ENCODE measurements at regions not wholly inside any gene's neighbourhood (a gene's known extent, or its start where the extent isn't known, plus 50 kb on each side); places are given as distances from the start of the nearest gene placed in this dataset.

DNA sequence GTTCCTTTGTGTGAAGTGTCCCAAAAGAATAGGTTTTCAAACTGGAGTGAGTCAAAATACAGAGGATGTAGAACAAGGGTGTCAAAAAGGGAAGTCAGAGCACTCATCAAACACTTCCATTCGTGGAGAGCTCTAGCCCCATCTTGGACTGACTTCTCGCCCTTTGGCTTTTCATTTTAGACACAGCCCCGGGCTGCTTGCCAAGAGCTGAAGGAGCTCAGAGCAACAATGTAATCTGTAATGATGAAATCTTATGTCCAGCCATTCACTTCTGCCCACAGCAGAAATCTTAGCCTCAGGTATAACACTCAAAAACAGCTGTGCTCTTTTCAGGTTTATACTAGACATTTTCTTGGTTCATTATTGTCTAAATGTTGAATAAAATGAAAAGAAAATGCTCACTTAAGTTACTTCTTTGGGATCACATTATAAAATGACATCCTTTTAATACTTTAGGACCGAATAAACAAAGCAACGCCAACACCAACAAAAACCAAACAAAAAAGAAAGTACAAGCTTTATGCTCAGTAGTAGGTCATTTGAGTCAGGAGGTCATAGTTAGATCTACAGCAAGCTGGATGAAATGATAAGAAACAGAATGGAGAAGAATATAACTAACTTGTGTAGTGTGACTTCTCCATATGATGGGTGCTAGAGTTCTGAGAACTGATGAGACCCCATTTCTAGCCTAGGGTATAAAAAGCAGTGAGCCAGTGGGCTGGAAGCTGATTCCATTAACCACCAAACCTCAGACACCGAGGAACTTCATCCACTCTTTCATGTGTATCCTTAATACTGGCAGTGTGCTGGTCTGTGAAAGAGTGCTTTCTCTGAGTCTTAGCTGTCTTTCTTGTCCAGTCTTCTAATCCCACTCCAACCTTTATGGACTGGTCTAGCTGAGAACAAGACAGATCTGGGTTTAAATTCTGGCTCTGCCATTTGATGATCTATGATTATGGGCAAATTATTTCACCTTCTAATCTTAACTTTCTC, 131.8 kb upstream of the SLC7A14 start:
- DNase-seq, result no peak
- no peak overlapping the region for H3K4me3 Mint-ChIP-seq
- H3K4me1 Mint-ChIP-seq, result no peaks in the 10 kb centered on the region
- peaks cover 0 to 9% (median 0%) of the 10 kb centered on the region in 3 donors for H3K36me3 Mint-ChIP-seq
- ATAC-seq, result no peak
- H3K27ac Mint-ChIP-seq, result no peak overlapping the region
- H3K9me3 Mint-ChIP-seq, result peaks cover 0 to 12% (median 8%) of the 10 kb centered on the region in 9 donors
- peaks cover 19 to 51% (median 27%) of the 10 kb centered on the region in 5 donors for H3K27me3 Mint-ChIP-seq
- POLR2A ChIA-PET, result no interaction called here

DNA sequence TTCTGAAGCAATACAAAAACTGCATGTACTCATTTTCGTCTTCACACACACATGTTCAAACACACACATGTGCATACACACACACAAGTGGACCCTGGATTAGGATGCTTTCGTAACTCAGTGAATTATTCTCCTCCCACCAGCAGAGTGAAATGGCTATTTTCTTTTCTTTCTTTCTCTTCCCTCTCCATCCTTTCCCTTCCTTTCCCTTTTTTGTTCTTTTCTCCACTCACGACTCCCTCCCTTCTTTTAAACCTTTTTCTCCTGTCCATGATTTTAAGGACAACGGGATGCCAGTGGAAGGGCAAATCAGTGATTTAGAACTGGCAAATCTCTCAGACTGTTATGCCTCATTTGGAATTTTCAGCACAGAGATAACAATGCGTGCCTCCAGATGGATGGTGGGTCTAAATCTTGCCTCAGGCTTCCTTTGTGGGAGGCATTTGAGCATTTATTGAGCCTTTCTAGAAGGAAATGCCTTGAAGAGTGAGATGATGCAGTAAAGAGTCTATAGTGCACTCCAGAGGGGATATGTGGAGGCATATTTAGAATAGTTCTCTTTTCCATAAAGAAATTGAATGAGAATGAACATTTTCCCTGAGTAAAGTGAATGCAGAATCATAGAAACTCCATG, 130.4 kb upstream of the SLC7A14 start:
- H3K36me3 Mint-ChIP-seq, result peaks cover 0 to 9% (median 0%) of the 10 kb centered on the region in 3 donors
- H3K4me3 Mint-ChIP-seq, result no peak overlapping the region
- POLR2A ChIA-PET, result no interaction called here
- no peaks in the 10 kb centered on the region for H3K4me1 Mint-ChIP-seq
- DNase-seq, result no peak
- H3K9me3 Mint-ChIP-seq, result peaks cover 0 to 13% (median 8%) of the 10 kb centered on the region in 9 donors
- no peak for ATAC-seq
- peak overlapping the region in 2 of 10 donors; percentile 36 to 51 for H3K27ac Mint-ChIP-seq
- H3K27me3 Mint-ChIP-seq, result peaks cover 19 to 54% (median 33%) of the 10 kb centered on the region in 5 donors

DNA sequence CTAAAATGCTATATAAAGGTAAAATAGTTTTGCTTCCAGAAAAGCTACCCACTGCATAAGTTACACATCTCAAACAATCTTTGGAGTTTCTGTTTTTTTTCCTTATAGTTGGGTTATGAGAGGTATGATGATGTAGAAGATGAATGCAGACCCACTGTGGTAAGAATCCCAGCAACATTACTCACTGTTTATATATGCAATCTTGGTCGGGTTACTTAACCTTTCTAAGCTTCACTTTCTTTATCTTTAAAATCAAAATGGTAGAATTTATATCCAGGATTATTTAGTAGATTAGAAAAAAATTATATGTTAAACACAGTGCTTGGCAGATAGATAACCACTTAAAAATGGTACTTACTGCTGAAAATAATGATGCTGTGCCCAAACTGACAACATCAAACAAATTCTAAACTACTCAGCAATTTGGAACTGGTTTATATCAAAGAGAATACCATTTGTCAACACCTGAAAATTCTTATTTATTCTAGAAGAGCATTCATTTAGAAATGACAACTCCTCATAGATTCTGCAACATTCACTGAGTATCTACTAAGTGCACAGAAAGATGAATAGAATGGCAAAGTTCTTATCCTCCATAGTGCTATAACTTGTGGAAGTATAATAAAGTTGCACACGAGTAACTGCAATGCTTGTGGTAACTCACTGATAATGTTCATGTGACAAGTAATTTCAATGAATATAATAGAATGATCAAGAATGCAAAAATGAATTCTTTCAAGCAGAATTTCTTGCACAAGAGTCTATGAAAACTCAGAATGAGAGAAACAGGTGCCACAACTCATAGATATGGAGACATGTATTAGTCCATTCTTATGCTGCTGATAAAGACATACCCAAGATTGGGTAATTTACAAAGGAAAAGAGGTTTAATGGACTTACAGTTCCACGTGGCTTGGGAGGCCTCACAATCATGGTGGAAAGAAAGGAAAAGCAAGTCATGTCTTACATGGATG, 129.0 kb upstream of the SLC7A14 start:
- Mint-ChIP-seq H3K9me3 (peaks cover 0 to 28% (median 9%) of the 10 kb centered on the region in 9 donors), H3K36me3 (peaks cover 0 to 20% (median 0%) of the 10 kb centered on the region in 3 donors), H3K4me3 (no peak overlapping the region), H3K27me3 (peaks cover 19 to 61% (median 29%) of the 10 kb centered on the region in 5 donors), H3K4me1 (no peaks in the 10 kb centered on the region), H3K27ac (no peak overlapping the region)
- POLR2A ChIA-PET, result no interaction called here
- DNase-seq (no peak), ATAC-seq (no peak)

DNA sequence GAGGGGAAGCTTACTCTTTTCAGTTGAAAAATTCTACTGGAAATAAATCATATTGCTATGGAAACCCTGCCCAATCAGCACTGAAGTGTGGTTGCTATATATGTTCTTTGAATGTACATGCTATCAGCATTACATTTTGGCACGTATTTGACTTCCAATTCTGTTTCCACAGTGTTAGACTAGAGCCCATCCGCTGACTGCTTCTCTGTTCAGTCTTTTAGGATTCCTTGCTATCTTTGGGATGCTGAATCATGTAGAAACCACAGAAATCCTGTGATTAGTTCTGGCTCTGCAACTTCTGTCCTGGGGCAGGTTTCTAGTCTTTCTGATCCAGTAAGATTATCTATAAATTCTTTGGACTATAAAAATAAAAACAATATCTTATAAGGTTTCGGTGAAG, 128.2 kb upstream of the SLC7A14 start:
- Mint-ChIP-seq H3K27me3 (peaks cover 15 to 54% (median 29%) of the 10 kb centered on the region in 5 donors), H3K36me3 (peaks cover 0 to 22% (median 0%) of the 10 kb centered on the region in 3 donors), H3K4me1 (no peaks in the 10 kb centered on the region), H3K4me3 (no peak overlapping the region), H3K27ac (no peak overlapping the region), H3K9me3 (peaks cover 4 to 31% (median 16%) of the 10 kb centered on the region in 9 donors)
- DNase-seq (no peak), ATAC-seq (no peak)
- POLR2A ChIA-PET, result no interaction called here

DNA sequence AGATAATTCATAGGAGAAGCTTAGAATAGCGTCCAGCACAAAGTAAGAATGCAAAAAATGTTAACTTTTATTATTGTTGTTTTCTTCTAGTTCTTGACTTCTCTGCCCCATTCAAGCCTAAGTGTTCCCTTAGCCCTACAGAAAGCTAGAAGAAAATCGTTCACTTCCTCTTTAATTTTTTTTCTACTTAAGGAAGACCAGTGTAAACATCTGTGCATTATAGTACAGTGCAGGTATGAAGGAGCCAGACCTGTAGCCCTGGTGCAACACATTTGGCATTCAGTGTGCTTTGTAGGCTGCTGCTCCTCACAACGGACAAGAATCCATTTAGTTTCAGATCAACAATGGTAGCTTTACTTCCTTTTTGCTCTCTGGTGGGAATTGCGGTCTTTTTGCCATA, 127.8 kb upstream of the SLC7A14 start:
- Mint-ChIP-seq H3K4me3 (no peak overlapping the region), H3K36me3 (peaks cover 0 to 20% (median 0%) of the 10 kb centered on the region in 3 donors)

DNA sequence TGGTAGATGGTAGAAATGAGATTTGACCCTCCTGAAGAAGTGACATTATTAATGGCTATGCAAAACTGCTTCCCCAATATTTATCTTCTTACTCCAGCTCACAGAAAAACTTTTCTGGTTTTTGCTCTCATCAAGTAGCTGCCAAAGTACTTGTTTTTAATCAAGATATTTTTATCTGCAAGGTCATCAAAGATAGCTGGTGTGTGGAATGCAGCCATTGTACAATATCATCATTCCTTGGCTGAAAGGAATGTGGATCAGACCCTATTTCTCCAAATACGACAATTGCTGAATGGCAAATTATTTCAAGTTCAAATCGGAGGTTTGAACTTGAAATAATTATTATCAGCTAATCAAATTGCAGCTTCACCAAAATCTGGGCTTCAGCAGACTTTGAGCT, 126.9 kb upstream of the SLC7A14 start:
- POLR2A ChIA-PET, result no interaction called here
- Mint-ChIP-seq H3K27me3 (peaks cover 10 to 41% (median 28%) of the 10 kb centered on the region in 5 donors), H3K4me1 (no peaks in the 10 kb centered on the region), H3K27ac (no peak overlapping the region), H3K4me3 (no peak overlapping the region), H3K36me3 (peaks cover 0 to 17% (median 0%) of the 10 kb centered on the region in 3 donors), H3K9me3 (peaks cover 4 to 31% (median 12%) of the 10 kb centered on the region in 9 donors)
- no peak for ATAC-seq
- DNase-seq, result no peak

More for the DNA sequence above, 127.8 kb upstream of the SLC7A14 start:
- POLR2A ChIA-PET, result no interaction called here
- H3K4me1 Mint-ChIP-seq, result no peaks in the 10 kb centered on the region
- H3K27ac Mint-ChIP-seq, result no peak overlapping the region
- peaks cover 5 to 32% (median 15%) of the 10 kb centered on the region in 9 donors for H3K9me3 Mint-ChIP-seq
- ATAC-seq, result no peak
- peaks cover 13 to 49% (median 29%) of the 10 kb centered on the region in 5 donors for H3K27me3 Mint-ChIP-seq
- DNase-seq, result no peak

DNA sequence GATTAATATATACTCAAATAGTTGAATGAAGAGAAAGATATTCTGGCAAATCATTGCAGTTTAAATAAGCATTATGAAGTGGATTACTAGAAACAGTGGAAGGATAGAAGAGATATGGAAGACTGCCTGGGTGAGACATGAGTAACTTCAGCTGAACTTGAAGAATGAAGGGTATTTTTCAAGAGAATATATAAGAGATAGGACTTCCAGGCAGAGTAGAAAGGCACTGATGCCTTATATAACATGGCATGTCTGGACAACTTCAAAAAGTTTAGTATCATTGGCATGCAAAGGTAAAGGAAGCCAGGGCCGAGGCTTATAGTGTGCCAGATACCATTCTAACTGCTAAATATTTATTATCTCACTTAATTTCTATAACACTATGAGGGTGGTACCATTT, 126.5 kb upstream of the SLC7A14 start:
- Mint-ChIP-seq H3K4me1 (no peaks in the 10 kb centered on the region), H3K27ac (no peak overlapping the region), H3K36me3 (peaks cover 0 to 17% (median 0%) of the 10 kb centered on the region in 3 donors), H3K27me3 (peaks cover 12 to 38% (median 32%) of the 10 kb centered on the region in 5 donors), H3K4me3 (no peak overlapping the region), H3K9me3 (peaks cover 5 to 31% (median 12%) of the 10 kb centered on the region in 9 donors)
- DNase-seq (no peak), ATAC-seq (no peak)
- POLR2A ChIA-PET, result no interaction called here

DNA sequence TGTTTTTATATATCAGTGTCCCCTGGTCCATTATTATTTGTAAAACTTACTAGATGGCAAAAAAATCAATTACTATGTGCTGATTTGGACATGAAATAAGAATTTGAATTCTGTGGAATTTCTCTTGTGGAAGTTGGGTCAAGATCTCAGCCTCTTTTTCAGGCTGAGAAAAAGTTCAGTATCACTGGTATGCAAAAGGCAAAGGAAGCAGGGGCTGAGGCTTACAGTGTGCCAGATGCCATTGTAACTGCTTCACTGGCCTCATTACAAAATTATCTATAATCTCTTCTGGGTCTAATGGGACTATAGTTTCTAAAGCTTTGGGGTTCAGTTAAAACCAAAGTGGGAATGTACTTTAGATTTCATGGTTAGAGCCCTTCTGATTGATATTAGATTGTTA, 125.9 kb upstream of the SLC7A14 start:
- POLR2A ChIA-PET, result no interaction called here
- H3K27ac Mint-ChIP-seq, result no peak overlapping the region
- DNase-seq (no peak), ATAC-seq (no peak)
- H3K4me1 Mint-ChIP-seq, result no peaks in the 10 kb centered on the region
- peaks cover 5 to 31% (median 12%) of the 10 kb centered on the region in 9 donors for H3K9me3 Mint-ChIP-seq
- H3K36me3 Mint-ChIP-seq, result peaks cover 0 to 17% (median 0%) of the 10 kb centered on the region in 3 donors
- peaks cover 13 to 35% (median 30%) of the 10 kb centered on the region in 5 donors for H3K27me3 Mint-ChIP-seq
- H3K4me3 Mint-ChIP-seq, result no peak overlapping the region

DNA sequence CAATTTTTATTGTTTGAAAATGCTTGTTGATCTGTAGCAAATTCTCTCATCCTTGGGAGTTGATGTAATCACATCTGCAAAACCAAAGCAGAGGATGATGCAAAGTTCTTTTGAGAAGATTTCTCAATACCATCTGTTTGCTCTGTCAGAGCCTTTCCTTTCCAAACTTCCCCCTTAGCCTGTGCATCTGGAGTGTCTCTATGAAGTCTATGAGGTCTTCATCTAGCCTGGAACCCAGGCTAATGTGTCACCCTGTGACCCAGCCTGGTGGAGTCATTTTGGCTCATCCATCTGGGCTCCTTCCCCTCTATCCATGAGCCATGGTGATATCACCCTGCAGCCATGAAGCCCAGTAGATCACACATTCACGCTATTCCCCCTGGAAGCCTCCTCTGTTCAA, 123.2 kb upstream of the SLC7A14 start:
- Mint-ChIP-seq H3K4me1 (no peaks in the 10 kb centered on the region), H3K4me3 (no peak overlapping the region), H3K9me3 (peaks cover 5 to 27% (median 12%) of the 10 kb centered on the region in 9 donors), H3K27me3 (peaks cover 4 to 22% (median 19%) of the 10 kb centered on the region in 5 donors), H3K27ac (no peak overlapping the region), H3K36me3 (peaks cover 0 to 13% (median 0%) of the 10 kb centered on the region in 3 donors)
- POLR2A ChIA-PET, result no interaction called here
- DNase-seq (no peak), ATAC-seq (no peak)

DNA sequence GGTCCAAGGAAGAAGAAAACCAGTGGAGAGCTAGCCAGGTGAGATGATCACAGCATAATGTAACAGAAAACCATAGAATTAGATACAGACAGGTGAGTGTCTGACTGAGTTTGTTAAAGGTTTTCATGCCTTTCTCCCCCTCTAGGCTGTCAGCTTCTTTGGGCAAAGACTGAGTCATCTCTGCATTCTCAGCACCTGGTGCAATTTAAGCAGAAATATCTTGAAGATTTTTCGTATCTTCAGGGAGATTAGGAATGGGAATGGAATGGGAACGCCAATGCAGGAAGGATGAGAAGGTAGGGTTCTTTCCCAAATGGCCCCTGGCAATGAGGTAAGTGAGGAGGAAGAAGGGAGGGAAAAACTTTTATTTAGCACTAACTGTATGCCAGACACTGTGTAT, 122.0 kb upstream of the SLC7A14 start:
- ATAC-seq (no peak), DNase-seq (no peak)
- Mint-ChIP-seq H3K36me3 (peaks cover 0 to 13% (median 0%) of the 10 kb centered on the region in 3 donors), H3K9me3 (peaks cover 5 to 27% (median 12%) of the 10 kb centered on the region in 9 donors), H3K27me3 (peaks cover 4 to 19% (median 17%) of the 10 kb centered on the region in 5 donors), H3K4me1 (no peaks in the 10 kb centered on the region), H3K27ac (no peak overlapping the region), H3K4me3 (no peak overlapping the region)
- POLR2A ChIA-PET, result no interaction called here

DNA sequence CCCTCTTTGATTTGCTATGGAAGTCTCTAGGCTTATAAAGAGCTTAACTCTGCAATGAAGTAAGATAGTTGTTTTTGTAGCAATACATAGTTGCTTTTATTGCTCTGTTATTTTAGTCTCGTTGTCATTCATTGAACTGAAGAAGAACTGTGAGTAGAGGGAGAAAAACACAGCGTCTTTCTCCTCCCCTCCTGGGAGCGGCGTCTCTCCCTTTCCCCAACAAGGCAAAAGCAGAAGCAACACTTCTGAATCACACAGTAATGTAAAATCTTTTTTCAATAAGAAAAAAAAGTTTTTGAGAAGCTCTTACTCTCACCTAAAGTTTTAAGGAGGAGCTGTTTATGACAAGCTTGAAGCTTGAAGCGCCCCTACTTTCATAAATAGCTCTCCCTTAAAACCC, 119.3 kb upstream of the SLC7A14 start:
- peaks cover 0 to 5% (median 0%) of the 10 kb centered on the region in 3 donors for H3K36me3 Mint-ChIP-seq
- no peak overlapping the region for H3K27ac Mint-ChIP-seq

DNA sequence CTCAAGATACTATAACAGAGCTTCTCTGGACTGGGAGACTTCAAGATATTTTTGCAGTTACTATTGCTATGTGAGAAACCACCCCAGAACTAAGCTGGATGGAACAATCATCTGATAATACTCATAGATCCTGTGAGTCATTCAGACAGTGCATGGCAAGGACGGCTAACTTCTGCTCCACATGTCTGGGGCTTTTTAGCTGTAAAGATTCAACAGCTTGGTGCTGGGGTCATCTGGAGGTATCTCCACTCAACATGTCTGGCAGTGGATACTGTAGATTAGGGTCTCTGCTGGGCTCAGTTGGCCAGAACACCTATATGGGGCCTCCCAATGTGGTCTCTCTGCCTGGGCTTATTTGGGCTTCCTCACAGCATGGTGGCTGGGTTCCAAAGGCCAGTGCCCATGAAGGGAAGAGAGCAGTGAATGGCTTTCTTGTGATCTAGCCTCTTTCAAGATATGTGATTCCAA, 117.3 kb upstream of the SLC7A14 start:
- DNase-seq (no peak), ATAC-seq (no peak)
- Mint-ChIP-seq H3K4me1 (no peaks in the 10 kb centered on the region), H3K9me3 (peaks cover 0 to 4% (median 0%) of the 10 kb centered on the region in 9 donors), H3K27ac (no peak overlapping the region), H3K4me3 (no peak overlapping the region), H3K27me3 (peaks cover 5 to 15% (median 6%) of the 10 kb centered on the region in 5 donors), H3K36me3 (no peaks in the 10 kb centered on the region)
- POLR2A ChIA-PET, result no interaction called here

More for the DNA sequence above, 119.3 kb upstream of the SLC7A14 start:
- ATAC-seq (no peak), DNase-seq (no peak)
- POLR2A ChIA-PET, result no interaction called here
- Mint-ChIP-seq H3K4me1 (no peaks in the 10 kb centered on the region), H3K9me3 (peaks cover 1 to 17% (median 12%) of the 10 kb centered on the region in 9 donors), H3K27me3 (peaks cover 5 to 15% (median 12%) of the 10 kb centered on the region in 5 donors), H3K4me3 (no peak overlapping the region)

Data from naive thymus-derived CD8-positive, alpha-beta T cell (primary cell).